ENCODE measurements at regions not wholly inside any gene's neighbourhood (a gene's known extent, or its start where the extent isn't known, plus 50 kb on each side); places are given as distances from the start of the nearest gene placed in this dataset.

GRCh38 chr2:12090072-12090471 is 343.6 kb downstream of the LPIN1 start:
- H3K9me3 ChIP-seq (replicated peaks), result no peaks in the 10 kb centered on the region
- H3K4me1 ChIP-seq, result no peaks in the 10 kb centered on the region
- DNase-seq, result no peak
- H3K27me3 ChIP-seq (ENCODE audit: low read depth), result no peaks in the 10 kb centered on the region
- H3K27ac ChIP-seq (replicated peaks), result no peak overlapping the region
- no peak for TF ChIP-seq CTCF (IDR thresholded peaks at IDR 0.05; ENCODE audit: borderline replicate concordance)
- intact Hi-C loops (cut with micrococcal nuclease), result no loop called here
- H3K4me3 ChIP-seq, result no peak overlapping the region
- no peaks in the 10 kb centered on the region for H3K36me3 ChIP-seq

GRCh38 chr2:12090590-12090989 is 344.2 kb downstream of the LPIN1 start:
- no peak overlapping the region for H3K4me3 ChIP-seq
- no peak overlapping the region for H3K27ac ChIP-seq (replicated peaks)
- no peak for TF ChIP-seq CTCF (IDR thresholded peaks at IDR 0.05; ENCODE audit: borderline replicate concordance)
- no peaks in the 10 kb centered on the region for H3K4me1 ChIP-seq
- intact Hi-C loops (cut with micrococcal nuclease), result no loop called here
- no peaks in the 10 kb centered on the region for H3K9me3 ChIP-seq (replicated peaks)
- H3K27me3 ChIP-seq (ENCODE audit: low read depth), result no peaks in the 10 kb centered on the region
- H3K36me3 ChIP-seq, result no peaks in the 10 kb centered on the region
- DNase-seq, result no peak

- H3K27me3 ChIP-seq (ENCODE audit: low read depth), result no peaks in the 10 kb centered on the region
- H3K9me3 ChIP-seq (replicated peaks), result no peaks in the 10 kb centered on the region
- H3K4me3 ChIP-seq, result no peak overlapping the region
- H3K27ac ChIP-seq (replicated peaks), result no peak overlapping the region
- no peak for TF ChIP-seq CTCF (IDR thresholded peaks at IDR 0.05; ENCODE audit: borderline replicate concordance)
- intact Hi-C loops (cut with micrococcal nuclease), result no loop called here
- H3K36me3 ChIP-seq, result no peaks in the 10 kb centered on the region
- H3K4me1 ChIP-seq, result no peaks in the 10 kb centered on the region
- no peak for DNase-seq
Observed at GRCh38 chr2:12091201-12091806, 344.9 kb downstream of the LPIN1 start.

GRCh38 chr2:12094134-12094533 is 347.7 kb downstream of the LPIN1 start:
- H3K27me3 ChIP-seq (ENCODE audit: low read depth), result no peaks in the 10 kb centered on the region
- TF ChIP-seq CTCF (IDR thresholded peaks at IDR 0.05; ENCODE audit: borderline replicate concordance), result no peak
- no peak overlapping the region for H3K27ac ChIP-seq (replicated peaks)
- no peaks in the 10 kb centered on the region for H3K4me1 ChIP-seq
- no peaks in the 10 kb centered on the region for H3K36me3 ChIP-seq
- H3K9me3 ChIP-seq (replicated peaks), result no peaks in the 10 kb centered on the region
- no peak overlapping the region for H3K4me3 ChIP-seq
- intact Hi-C loops (cut with micrococcal nuclease), result no loop called here
- no peak for DNase-seq

GRCh38 chr2:12096051-12096787 is 349.8 kb downstream of the LPIN1 start:
- TF ChIP-seq CTCF (IDR thresholded peaks at IDR 0.05; ENCODE audit: borderline replicate concordance), result no peak
- Histone ChIP-seq H3K9me3 (replicated peaks) (no peaks in the 10 kb centered on the region), H3K36me3 (no peaks in the 10 kb centered on the region), H3K4me1 (no peaks in the 10 kb centered on the region), H3K27me3 (ENCODE audit: low read depth) (no peaks in the 10 kb centered on the region), H3K27ac (replicated peaks) (no peak overlapping the region), H3K4me3 (no peak overlapping the region)
- DNase-seq, result no peak
- intact Hi-C loops (cut with micrococcal nuclease), result no loop called here

All from left ventricle myocardium inferior (tissue), 1 donor.